ENCODE measurements at regions not wholly inside any gene's neighbourhood (a gene's known extent, or its start where the extent isn't known, plus 50 kb on each side); places are given as distances from the start of the nearest gene placed in this dataset.
"Not testable (repeated sequence)": the region's sequence is repeated elsewhere in the genome, so short reads cannot be mapped to it uniquely, and the experiment has no call there.

- no peak for ATAC-seq
Measured at GRCh38 chr6:115214283-115214682, 846.4 kb downstream of the FRK start.

DNA sequence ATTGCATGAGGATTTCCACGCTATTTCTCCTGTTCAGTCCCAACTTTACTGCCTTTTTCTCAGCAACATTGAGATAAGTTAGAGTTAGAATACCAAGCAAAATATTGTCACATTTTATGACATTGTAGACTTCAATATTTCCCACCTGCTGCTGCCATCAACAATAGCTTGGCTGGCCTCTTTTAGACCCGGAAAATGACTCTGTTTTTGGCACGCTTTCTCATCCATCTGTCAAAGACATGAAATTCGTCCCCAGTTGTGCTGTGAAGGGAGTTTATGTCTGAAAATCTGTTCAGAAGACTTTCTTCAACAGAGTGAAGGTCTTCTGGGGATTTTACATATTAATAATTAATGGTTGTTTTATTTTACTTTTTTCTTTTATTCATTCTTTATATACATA, 857.3 kb downstream of the FRK start:
- no peak for ATAC-seq

GRCh38 chr6:115194981-115195638, 852.3 kb upstream of the HS3ST5 start:
- no peak for ATAC-seq

- no peak for ATAC-seq
Measured at GRCh38 chr6:115191989-115192388, 849.2 kb upstream of the HS3ST5 start.

DNA sequence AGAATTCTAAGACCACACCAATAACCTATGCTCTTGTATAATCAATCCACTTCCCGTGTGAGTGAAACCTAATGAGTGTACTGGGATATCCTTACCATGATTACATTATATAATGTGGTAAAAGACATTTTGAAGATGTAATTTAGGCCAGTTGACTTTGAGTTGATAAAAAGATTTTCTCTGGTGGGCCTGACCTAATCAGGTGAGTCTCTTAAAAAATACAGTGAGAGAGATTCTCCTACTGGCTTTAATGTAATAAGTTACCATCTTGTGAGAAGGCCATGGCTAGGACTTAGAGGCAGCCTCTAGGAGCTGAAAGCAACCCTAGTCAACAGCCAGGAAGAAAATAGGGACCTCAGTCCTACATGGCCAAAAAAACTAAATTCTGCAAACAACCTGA, 847.7 kb upstream of the HS3ST5 start:
- no peak for ATAC-seq

DNA sequence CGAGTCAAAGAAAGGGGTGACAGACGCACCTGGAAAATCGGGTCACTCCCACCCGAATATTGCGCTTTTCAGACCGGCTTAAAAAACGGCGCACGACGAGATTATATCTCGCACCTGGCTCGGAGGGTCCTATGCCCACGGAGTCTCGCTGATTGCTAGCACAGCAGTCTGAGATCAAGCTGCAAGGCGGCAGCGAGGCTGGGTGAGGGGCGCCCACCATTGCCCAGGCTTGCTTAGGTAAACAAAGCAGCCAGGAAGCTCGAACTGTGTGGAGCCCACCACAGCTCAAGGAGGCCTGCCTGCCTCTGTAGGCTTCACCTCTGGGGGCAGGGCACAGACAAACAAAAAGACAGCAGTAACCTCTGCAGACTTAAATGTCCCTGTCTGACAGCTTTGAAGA, 832.6 kb upstream of the HS3ST5 start:
- ATAC-seq, result not testable (repeated sequence)

GRCh38 chr6:115165912-115166311, 823.1 kb upstream of the HS3ST5 start:
- ATAC-seq, result not testable (repeated sequence)

DNA sequence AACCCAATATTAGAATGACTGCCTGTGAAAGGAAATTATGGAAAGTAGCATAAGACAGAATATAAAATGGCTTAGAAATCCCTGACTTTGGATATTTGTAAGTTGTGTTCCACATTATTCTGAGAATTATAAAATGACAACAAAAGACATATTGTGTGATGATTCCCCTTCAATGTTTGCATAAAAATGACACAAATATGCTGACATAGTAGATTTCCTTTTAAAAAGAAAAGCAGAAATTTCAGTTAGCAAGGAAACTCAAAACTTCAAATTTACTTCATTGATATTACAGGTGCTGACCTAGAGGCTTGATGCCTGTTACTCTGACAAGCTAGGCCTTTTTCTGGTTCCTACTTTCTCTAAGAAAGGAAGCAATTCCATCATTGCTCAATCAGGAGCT, 816.9 kb upstream of the HS3ST5 start:
- ATAC-seq, result no peak

- no peak for ATAC-seq
Measured at GRCh38 chr6:115137910-115138309, 795.1 kb upstream of the HS3ST5 start.

GRCh38 chr6:115133790-115134189, 791.0 kb upstream of the HS3ST5 start:
- no peak for ATAC-seq

DNA sequence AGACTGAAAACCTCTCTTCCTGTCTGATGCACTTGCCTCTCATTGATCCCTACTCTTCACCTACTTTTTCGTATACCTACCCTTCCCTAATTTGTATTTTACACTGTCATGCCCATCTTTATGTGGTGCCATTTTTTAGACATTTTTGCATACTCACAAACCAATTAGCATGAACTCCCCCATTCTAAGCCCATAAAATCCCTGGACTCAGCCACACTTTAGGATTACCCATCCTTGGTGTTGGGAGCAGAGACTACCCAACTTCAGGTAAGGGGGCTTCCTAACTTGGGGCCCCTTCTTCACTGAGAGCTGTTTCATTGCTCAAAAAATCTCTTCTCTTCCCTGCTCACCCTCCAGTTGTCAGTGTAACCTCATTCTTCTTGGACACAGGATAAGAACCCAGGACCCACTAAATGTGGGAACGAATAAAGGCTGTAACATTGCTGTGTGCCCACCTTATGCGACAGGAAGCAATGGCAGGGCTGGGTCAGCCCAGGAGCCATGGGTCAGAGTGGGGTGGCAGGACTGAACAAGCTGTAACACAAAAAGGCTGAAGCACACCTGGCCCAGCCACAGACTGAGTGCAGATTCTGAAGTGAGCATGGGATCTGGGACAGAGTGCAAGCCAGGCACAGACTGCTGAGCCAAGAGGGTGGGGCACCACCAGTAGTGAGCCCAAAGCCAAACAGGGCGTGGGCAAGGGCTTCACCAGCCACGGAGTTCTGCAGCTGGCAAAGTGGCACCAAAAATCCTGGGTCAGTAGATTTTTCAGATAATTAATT, 789.1 kb upstream of the HS3ST5 start:
- ATAC-seq, result no peak

- ATAC-seq, result not testable (repeated sequence)
Measured at GRCh38 chr6:115121513-115121912, 778.7 kb upstream of the HS3ST5 start.

- no peak for ATAC-seq
Measured at GRCh38 chr6:115120391-115120790, 777.6 kb upstream of the HS3ST5 start.

- ATAC-seq, result no peak
Measured at GRCh38 chr6:115091461-115091860, 748.6 kb upstream of the HS3ST5 start.

- ATAC-seq, result no peak
Measured at GRCh38 chr6:115078555-115078954, 735.7 kb upstream of the HS3ST5 start.

DNA sequence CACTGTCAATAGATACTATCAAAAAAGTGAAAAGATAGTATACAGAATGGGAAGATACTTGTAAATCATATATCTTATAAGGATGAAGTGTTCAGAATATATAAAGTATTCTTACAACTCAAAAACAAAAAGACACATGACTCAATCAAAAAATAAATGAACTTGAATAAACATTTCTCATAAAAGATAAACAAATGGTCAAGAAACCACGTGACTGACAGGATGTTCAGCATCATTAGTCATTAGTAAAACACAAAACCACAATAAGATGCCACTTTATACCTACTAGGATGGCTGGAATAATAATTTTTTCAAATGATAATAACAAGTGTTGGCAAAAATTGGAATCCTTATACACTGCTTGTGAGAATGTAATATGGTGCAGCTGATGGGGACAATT, 729.1 kb upstream of the HS3ST5 start:
- ATAC-seq, result no peak

DNA sequence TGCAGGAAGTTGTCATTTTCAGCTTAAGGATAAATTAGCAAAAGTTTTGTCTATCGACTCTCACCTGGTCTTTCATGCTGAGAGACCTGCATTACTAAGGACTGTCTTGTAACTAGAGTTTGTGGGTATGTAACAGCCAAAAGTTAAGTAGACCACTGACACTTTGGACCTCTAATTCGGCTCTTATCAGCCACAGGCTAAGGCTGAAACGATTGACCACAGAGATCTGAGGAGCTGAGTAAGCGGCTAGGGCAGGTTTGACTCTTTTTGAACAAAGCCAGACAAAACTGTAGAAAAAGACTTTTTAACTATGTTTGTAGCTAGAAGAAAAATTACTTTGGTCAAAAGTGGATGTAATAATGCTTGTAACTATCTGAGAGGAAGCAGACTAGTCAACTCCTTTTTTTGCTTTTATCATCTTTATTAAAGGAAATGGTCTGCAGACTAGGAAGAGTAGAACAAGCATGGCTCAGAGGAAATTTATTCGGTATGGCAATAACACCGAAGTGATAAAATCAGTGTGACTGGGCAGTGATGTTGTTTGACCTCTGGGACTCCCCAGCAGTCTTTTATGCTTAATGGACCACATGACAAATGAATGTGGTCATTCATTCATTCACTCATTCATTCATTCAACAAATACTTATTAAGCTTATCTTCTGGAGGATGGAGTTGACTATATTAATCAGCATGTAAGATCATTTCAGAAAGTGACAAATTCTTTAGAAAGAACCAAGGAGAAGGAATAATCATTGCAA, 725.0 kb upstream of the HS3ST5 start:
- no peak for ATAC-seq

DNA sequence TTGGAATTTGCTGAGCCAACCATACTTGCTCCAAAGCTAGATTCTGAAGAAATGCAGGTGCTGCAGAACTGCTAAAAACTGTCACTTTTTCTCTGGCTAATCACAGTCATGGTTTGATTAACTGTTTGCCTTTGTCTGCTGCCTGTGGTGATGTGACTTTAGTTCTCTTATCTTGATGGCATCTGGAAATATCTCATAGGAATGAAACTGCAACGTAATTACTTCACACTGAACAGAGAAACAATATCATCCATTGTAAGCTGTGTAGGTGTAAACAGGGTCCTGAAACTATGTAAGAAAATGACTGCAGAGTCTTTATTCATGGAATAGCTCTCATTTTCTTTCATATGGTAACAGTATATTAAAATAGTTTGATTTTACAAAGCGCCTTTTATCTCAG, 721.9 kb upstream of the HS3ST5 start:
- ATAC-seq, result no peak

DNA sequence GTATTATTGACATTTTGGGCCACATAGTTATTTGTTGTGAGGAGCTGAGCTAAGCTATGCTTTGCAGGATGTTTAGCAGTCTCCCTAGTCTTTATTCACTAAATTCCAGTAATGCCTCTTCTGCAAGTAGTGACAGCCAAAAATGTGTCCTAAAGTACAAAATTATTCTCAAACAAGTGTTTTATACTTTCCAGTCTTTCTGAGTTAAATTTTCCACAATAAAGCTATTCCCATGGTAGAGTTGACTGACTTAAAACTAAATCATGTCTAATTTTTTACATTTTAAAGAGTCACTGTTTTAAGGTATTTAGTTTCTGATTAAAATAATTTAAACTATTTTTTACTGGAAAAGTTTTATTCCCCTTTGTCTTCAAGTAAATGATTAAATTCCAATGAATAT, 717.8 kb upstream of the HS3ST5 start:
- ATAC-seq, result no peak

GRCh38 chr6:115058414-115059211, 715.8 kb upstream of the HS3ST5 start:
- no peak for ATAC-seq

DNA sequence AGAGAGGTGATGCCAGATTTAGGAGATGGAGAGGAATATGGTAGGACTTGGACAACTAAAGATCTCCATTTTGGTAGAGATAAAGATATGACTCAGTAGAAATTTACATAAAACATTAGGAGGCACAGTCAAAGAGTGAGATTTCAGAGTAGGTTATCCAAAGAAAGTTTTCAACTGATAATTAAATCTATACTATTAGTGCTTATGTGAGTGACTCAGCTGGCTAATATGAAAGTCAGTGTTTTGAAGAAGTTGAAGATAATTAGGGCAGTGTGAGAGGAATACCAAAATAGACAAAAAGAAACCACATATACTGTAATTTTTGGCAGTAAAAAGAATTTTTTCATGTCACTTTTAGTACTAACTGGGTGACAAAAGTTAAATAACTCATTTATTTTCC, 712.8 kb upstream of the HS3ST5 start:
- no peak for ATAC-seq

- ATAC-seq, result not testable (repeated sequence)
Measured at GRCh38 chr6:115054242-115054641, 711.4 kb upstream of the HS3ST5 start.

All from esophagus mucosa (tissue), 1 donor.